EH (cell line): ENCODE measurements at regions not wholly inside any gene's neighbourhood (a gene's known extent, or its start where the extent isn't known, plus 50 kb on each side); places are given as distances from the start of the nearest gene placed in this dataset.
"Not testable (repeated sequence)": the region's sequence is repeated elsewhere in the genome, so short reads cannot be mapped to it uniquely, and the experiment has no call there.

Experiments used
- DNase-seq: peaks from one replicate; pipeline ENCODE4 v3.0.0-alpha.2; 2015; ENCODE audit warnings: low read depth

GRCh38 chr12:46945591-46945990 lies 119.8 kb upstream of the SLC38A4 start:
- no peak for DNase-seq

GRCh38 chr12:46946137-46946536 lies 120.3 kb upstream of the SLC38A4 start:
- DNase-seq: peak; percentile 79

GRCh38 chr12:46948936-46949545 lies 123.2 kb upstream of the SLC38A4 start:
- DNase-seq: peak; percentile 39

GRCh38 chr12:46950094-46950493 lies 124.3 kb upstream of the SLC38A4 start:
- DNase-seq: peak; percentile 85

GRCh38 chr12:46952880-46953483 lies 126.4 kb upstream of the PCED1B start:
- DNase-seq: no peak

GRCh38 chr12:46956451-46957035 lies 122.9 kb upstream of the PCED1B start:
- DNase-seq: peak; percentile 56

- DNase-seq: no peak
These were observed 121.4 kb upstream of the PCED1B start for GRCh38 chr12:46958053-46958452.

- DNase-seq: no peak
These were observed 120.7 kb upstream of the PCED1B start for GRCh38 chr12:46958599-46959290.

- DNase-seq: peak; percentile 94
These were observed 119.9 kb upstream of the PCED1B start for GRCh38 chr12:46959502-46959901.

GRCh38 chr12:46960681-46961080 lies 118.7 kb upstream of the PCED1B start:
- DNase-seq: no peak

- no peak for DNase-seq
These were observed 116.2 kb upstream of the PCED1B start for GRCh38 chr12:46963191-46963590.

GRCh38 chr12:46963977-46964971 lies 115.1 kb upstream of the PCED1B start:
- DNase-seq: peak; percentile 84

GRCh38 chr12:46965137-46965536 lies 114.3 kb upstream of the PCED1B start:
- no peak for DNase-seq

GRCh38 chr12:46965880-46966279 lies 113.5 kb upstream of the PCED1B start:
- DNase-seq: no peak

- no peak for DNase-seq
These were observed 108.8 kb upstream of the PCED1B start for GRCh38 chr12:46970636-46971035.

GRCh38 chr12:46973937-46974336 lies 105.5 kb upstream of the PCED1B start:
- DNase-seq: not testable (repeated sequence)

GRCh38 chr12:46977871-46978375 lies 101.5 kb upstream of the PCED1B start:
- DNase-seq: no peak

GRCh38 chr12:46981622-46982021 lies 97.8 kb upstream of the PCED1B start:
- peak; percentile 15 for DNase-seq

- DNase-seq: peak; percentile 8
These were observed 96.6 kb upstream of the PCED1B start for GRCh38 chr12:46982629-46983392.

GRCh38 chr12:46983393-46983793 lies 96.0 kb upstream of the PCED1B start:
- no peak for DNase-seq
